Neural cell (in vitro differentiated cells): ENCODE measurements at regions not wholly inside any gene's neighbourhood (a gene's known extent, or its start where the extent isn't known, plus 50 kb on each side); places are given as distances from the start of the nearest gene placed in this dataset.

Experiments used
- H2AFZ ChIP-seq: fragments of 200-600, 300-800 bp; sonication (generic), shearing (Covaris generic); 2 replicates; pipeline ENCODE4 v1.6.0; 2014; ENCODE audit warnings: low read depth, mild to moderate bottlenecking, antibody characterized with exemption, low read length, moderate library complexity
- H3F3A ChIP-seq: fragments of 200-600 bp; shearing (Covaris generic); 2 replicates; pipeline ENCODE4 v1.6.1; 2016; ENCODE audit warnings: mild to moderate bottlenecking, moderate library complexity, mixed read lengths, antibody characterized with exemption, low read length; ENCODE audit not compliant: insufficient read depth, poor library complexity, severe bottlenecking
- H3K27ac ChIP-seq: fragments of 200-600, 300-800 bp; sonication (generic), shearing (Covaris generic); 2 replicates; pipeline ENCODE4 v1.5.1; 2014; ENCODE audit warnings: mild to moderate bottlenecking, low read length, moderate library complexity
- H3K27me3 ChIP-seq: fragments of 300-800, 200-600 bp; sonication (generic), shearing (Covaris generic); 2 replicates; pipeline ENCODE4 v1.6.0; 2014; ENCODE audit warnings: mild to moderate bottlenecking, low read depth, low read length, moderate library complexity; ENCODE audit not compliant: insufficient read depth
- H3K36me3 ChIP-seq: fragments of 300-800, 200-600 bp; sonication (generic), shearing (Covaris generic); 2 replicates; pipeline ENCODE4 v1.5.1; 2014; ENCODE audit warnings: mild to moderate bottlenecking, antibody characterized with exemption, low read length, moderate library complexity; ENCODE audit not compliant: insufficient read depth
- H3K4me2 ChIP-seq: fragments of 300-800, 200-600 bp; sonication (generic), shearing (Covaris generic); 2 replicates; pipeline ENCODE4 v1.6.0; 2014; ENCODE audit warnings: mild to moderate bottlenecking, low read length
- H3K4me3 ChIP-seq: fragments of 300-800, 200-600 bp; sonication (generic), shearing (Covaris generic); 2 replicates; pipeline ENCODE4 v1.5.1; 2014; ENCODE audit warnings: mild to moderate bottlenecking, low read length, moderate library complexity
- H3K79me2 ChIP-seq: fragments of 200-600 bp; shearing (Covaris generic); replicated peaks from 2 replicates; pipeline ENCODE4 v1.6.0; 2014; ENCODE audit warnings: mild to moderate bottlenecking, low read length, moderate library complexity; ENCODE audit not compliant: insufficient read depth
- H3K9ac ChIP-seq: fragments of 300-800, 200-600 bp; sonication (generic), shearing (Covaris generic); 2 replicates; pipeline ENCODE4 v1.6.1; 2016; ENCODE audit warnings: mild to moderate bottlenecking, low read length, mixed read lengths
- H3K9me2 ChIP-seq: fragments of 200-600 bp; shearing (Covaris generic); 2 replicates; pipeline ENCODE4 v1.6.1; 2016; ENCODE audit warnings: mild to moderate bottlenecking, low read length, mixed read lengths; ENCODE audit not compliant: insufficient read depth
- H3K9me3 ChIP-seq: fragments of 200-600, 300-800 bp; sonication (generic), shearing (Covaris generic); 2 replicates; pipeline ENCODE4 v1.6.1; 2016; ENCODE audit warnings: mild to moderate bottlenecking, mixed run types, low read length, moderate library complexity, mixed read lengths
- H4K20me1 ChIP-seq: fragments of 200-600 bp; shearing (Covaris generic); 2 replicates; pipeline ENCODE4 v1.6.1; 2016; ENCODE audit warnings: mild to moderate bottlenecking, mixed run types; ENCODE audit not compliant: insufficient read depth
- CTCF ChIP-seq: fragments of 450-650 bp; IDR thresholded peaks from 2 replicates; pipeline ENCODE4 v1.5.1; 2014; ENCODE audit warnings: antibody characterized with exemption, mild to moderate bottlenecking, moderate library complexity; ENCODE audit not compliant: poor library complexity, severe bottlenecking
- EP300 ChIP-seq: fragments of 450-650 bp; conservative IDR thresholded peaks from 2 replicates; pipeline ENCODE4 v1.6.1; 2014; ENCODE audit warnings: antibody characterized with exemption, mild to moderate bottlenecking, moderate library complexity; ENCODE audit not compliant: poor library complexity, severe bottlenecking
- EZH2 ChIP-seq: fragments of 200-600, 300-800 bp; shearing (Covaris generic), sonication (generic); IDR thresholded peaks from 2 replicates; pipeline ENCODE4 v1.6.1; 2014; ENCODE audit warnings: antibody characterized with exemption, low read length, borderline replicate concordance, mild to moderate bottlenecking; ENCODE audit not compliant: insufficient read depth, poor library complexity, severe bottlenecking
- MXI1 ChIP-seq: fragments of 450-650 bp; conservative IDR thresholded peaks from 2 replicates; pipeline ENCODE4 v1.6.1; 2014; ENCODE audit warnings: antibody characterized with exemption, mild to moderate bottlenecking; ENCODE audit not compliant: poor library complexity, severe bottlenecking
- POLR2AphosphoS5 ChIP-seq: IDR thresholded peaks from 2 replicates; pipeline ENCODE4 v1.6.1; 2012
- RAD21 ChIP-seq: fragments of 450-650 bp; conservative IDR thresholded peaks from 2 replicates; pipeline ENCODE4 v1.6.1; 2014; ENCODE audit warnings: antibody characterized with exemption, mild to moderate bottlenecking, moderate library complexity
- REST ChIP-seq: IDR thresholded peaks from 2 replicates; pipeline ENCODE4 v1.6.1; 2012; ENCODE audit warnings: borderline replicate concordance
- SMC3 ChIP-seq: fragments of 450-650 bp; conservative IDR thresholded peaks from 2 replicates; pipeline ENCODE4 v1.6.1; 2014; ENCODE audit warnings: antibody characterized with exemption, mild to moderate bottlenecking, moderate library complexity; ENCODE audit not compliant: poor library complexity
- TAF1 ChIP-seq: IDR thresholded peaks from 2 replicates; pipeline ENCODE4 v1.6.1; 2012; ENCODE audit warnings: low read depth

GRCh38 chr4:189367832-189368231, 572.8 kb upstream of the FRG1 start:
- Histone ChIP-seq H3K36me3 (no peaks in the 10 kb centered on the region), H3K4me2 (no peak overlapping the region), H3K4me3 (no peak overlapping the region), H4K20me1 (no peaks in the 10 kb centered on the region), H3F3A (no peaks in the 10 kb centered on the region), H3K27me3 (no peaks in the 10 kb centered on the region), H3K27ac (no peak overlapping the region), H3K9me3 (no peaks in the 10 kb centered on the region), H3K9me2 (no peaks in the 10 kb centered on the region), H3K79me2 (no peaks in the 10 kb centered on the region), H3K9ac (no peak overlapping the region), H2AFZ (no peak overlapping the region)
- TF ChIP-seq TAF1 (no peak), SMC3 (no peak), MXI1 (no peak), EP300 (no peak), RAD21 (no peak), CTCF (no peak), EZH2 (no peak), REST (no peak)

GRCh38 chr4:189374176-189374575, 566.5 kb upstream of the FRG1 start:
- Histone ChIP-seq H2AFZ (no peak overlapping the region), H3K36me3 (no peaks in the 10 kb centered on the region), H3K4me3 (no peak overlapping the region), H3K4me2 (no peak overlapping the region), H3K9me3 (no peaks in the 10 kb centered on the region), H3K27ac (no peak overlapping the region), H3K79me2 (no peaks in the 10 kb centered on the region), H3K9ac (no peak overlapping the region), H3K9me2 (no peaks in the 10 kb centered on the region), H3K27me3 (no peaks in the 10 kb centered on the region), H4K20me1 (no peaks in the 10 kb centered on the region), H3F3A (no peaks in the 10 kb centered on the region)
- TF ChIP-seq POLR2AphosphoS5 (no peak), CTCF (no peak), RAD21 (no peak)
